Neutrophil (primary cell): ENCODE measurements at regions not wholly inside any gene's neighbourhood (a gene's known extent, or its start where the extent isn't known, plus 50 kb on each side); places are given as distances from the start of the nearest gene placed in this dataset.

Experiments used
- H3K27ac ChIP-seq: fragments of 200-600 bp; sonication (generic); 2 replicates; pipeline ENCODE4 v1.5.1; 2016; ENCODE audit warnings: mild to moderate bottlenecking, moderate library complexity
- H3K27me3 ChIP-seq: fragments of 200-600 bp; sonication (generic); 2 replicates; pipeline ENCODE4 v1.6.0; 2016; ENCODE audit warnings: mild to moderate bottlenecking
- H3K36me3 ChIP-seq: fragments of 200-600 bp; sonication (generic); 2 replicates; pipeline ENCODE4 v1.5.1; 2017
- H3K4me1 ChIP-seq, 2 experiments: fragments of 200-600 bp in 1 of 2; sonication (generic) in 1 of 2; 1 replicate in 1 of 2; 2 replicates in 1 of 2; pipeline versions ENCODE4 v1.5.1 to v1.6.1; 2013 to 2016; ENCODE audit warnings: low read depth in 1 of 2, low read length in 1 of 2, mild to moderate bottlenecking in 1 of 2, moderate library complexity in 1 of 2; ENCODE audit not compliant: control insufficient read depth in 1 of 2, insufficient read depth in 1 of 2
- H3K4me3 ChIP-seq, 2 experiments: fragments of 200-600 bp in 1 of 2; sonication (generic) in 1 of 2; 1 replicate in 1 of 2; 2 replicates in 1 of 2; pipeline ENCODE4 v1.5.1; 2013 to 2016; ENCODE audit warnings: low read depth in 1 of 2, low read length in 1 of 2, mild to moderate bottlenecking in 1 of 2, moderate library complexity in 1 of 2
- H3K9me3 ChIP-seq: fragments of 200-600 bp; sonication (generic); 2 replicates; pipeline ENCODE4 v1.5.1; 2016
- CTCF ChIP-seq: fragments of 200-600 bp; sonication (generic); IDR thresholded peaks from 2 replicates; pipeline ENCODE4 v1.5.1; 2016; ENCODE audit warnings: antibody characterized with exemption

- no peak for TF ChIP-seq CTCF
These were observed 59.0 kb downstream of the FASLG start for GRCh38 chr1:172717722-172718465.

GRCh38 chr1:172719066-172719627, 60.2 kb downstream of the FASLG start:
- Histone ChIP-seq H3K4me1 (no peaks in the 10 kb centered on the region), H3K27ac (no peak overlapping the region), H3K36me3 (no peaks in the 10 kb centered on the region), H3K27me3 (no peaks in the 10 kb centered on the region), H3K9me3 (no peaks in the 10 kb centered on the region), H3K4me3 (no peak overlapping the region)
- no peak for TF ChIP-seq CTCF

More at GRCh38 chr1:172717722-172718465, 59.0 kb downstream of the FASLG start:
- Histone ChIP-seq H3K27ac (no peak overlapping the region), H3K4me1 (no peaks in the 10 kb centered on the region), H3K27me3 (no peaks in the 10 kb centered on the region), H3K9me3 (no peaks in the 10 kb centered on the region), H3K36me3 (no peaks in the 10 kb centered on the region), H3K4me3 (no peak overlapping the region)

- Histone ChIP-seq H3K27me3 (no peaks in the 10 kb centered on the region), H3K4me3 (no peak overlapping the region), H3K27ac (no peak overlapping the region), H3K9me3 (no peaks in the 10 kb centered on the region), H3K36me3 (no peaks in the 10 kb centered on the region), H3K4me1 (no peaks in the 10 kb centered on the region)
- TF ChIP-seq CTCF = no peak
These were observed 60.8 kb downstream of the FASLG start for GRCh38 chr1:172719694-172720138.

GRCh38 chr1:172720339-172720738, 61.4 kb downstream of the FASLG start:
- TF ChIP-seq CTCF = no peak
- H3K4me1 ChIP-seq = no peaks in the 10 kb centered on the region
- no peaks in the 10 kb centered on the region for H3K27me3 ChIP-seq
- no peak overlapping the region for H3K4me3 ChIP-seq
- no peaks in the 10 kb centered on the region for H3K36me3 ChIP-seq
- no peak overlapping the region for H3K27ac ChIP-seq
- no peaks in the 10 kb centered on the region for H3K9me3 ChIP-seq

GRCh38 chr1:172723251-172723650, 64.3 kb downstream of the FASLG start:
- no peaks in the 10 kb centered on the region for H3K27me3 ChIP-seq
- no peaks in the 10 kb centered on the region for H3K9me3 ChIP-seq
- no peaks in the 10 kb centered on the region for H3K36me3 ChIP-seq
- H3K4me1 ChIP-seq = no peaks in the 10 kb centered on the region
- TF ChIP-seq CTCF = no peak
- no peak overlapping the region for H3K4me3 ChIP-seq
- H3K27ac ChIP-seq = no peak overlapping the region
